HG02610 (cell line): ENCODE measurements at regions not wholly inside any gene's neighbourhood (a gene's known extent, or its start where the extent isn't known, plus 50 kb on each side); places are given as distances from the start of the nearest gene placed in this dataset.

Experiments used
- ATAC-seq: cut with Tn5 transposase; IDR thresholded peaks from one replicate; pipeline ENCODE4 v1.9.1; 2021; ENCODE audit warnings: mild to moderate bottlenecking, moderate library complexity; ENCODE audit not compliant: unreplicated experiment

GRCh38 chrX:39710776-39711175 lies 387.0 kb downstream of the BCOR start:
- no peak for ATAC-seq

GRCh38 chrX:39714471-39714870 lies 383.3 kb downstream of the BCOR start:
- ATAC-seq, result no peak

- no peak for ATAC-seq
Measured at GRCh38 chrX:39716401-39716800, 381.4 kb downstream of the BCOR start.

GRCh38 chrX:39716802-39717540 lies 380.8 kb downstream of the BCOR start:
- no peak for ATAC-seq

GRCh38 chrX:39718981-39719380 lies 378.8 kb downstream of the BCOR start:
- ATAC-seq, result no peak

GRCh38 chrX:39720945-39721344 lies 376.8 kb downstream of the BCOR start:
- no peak for ATAC-seq

- ATAC-seq, result no peak
Measured at GRCh38 chrX:39721566-39722279, 376.0 kb downstream of the BCOR start.

- no peak for ATAC-seq
Measured at GRCh38 chrX:39724544-39724943, 373.2 kb downstream of the BCOR start.

- ATAC-seq, result no peak
Measured at GRCh38 chrX:39725114-39725513, 372.6 kb downstream of the BCOR start.

GRCh38 chrX:39725928-39726619 lies 371.7 kb downstream of the BCOR start:
- no peak for ATAC-seq

- no peak for ATAC-seq
Measured at GRCh38 chrX:39726771-39727170, 371.0 kb downstream of the BCOR start.

GRCh38 chrX:39728025-39728424 lies 369.7 kb downstream of the BCOR start:
- ATAC-seq, result no peak

- no peak for ATAC-seq
Measured at GRCh38 chrX:39728852-39729598, 368.7 kb downstream of the BCOR start.

- no peak for ATAC-seq
Measured at GRCh38 chrX:39729981-39730661, 367.6 kb downstream of the BCOR start.

GRCh38 chrX:39730662-39731329 lies 367.0 kb downstream of the BCOR start:
- ATAC-seq, result no peak

- no peak for ATAC-seq
Measured at GRCh38 chrX:39731330-39731667, 366.5 kb downstream of the BCOR start.

GRCh38 chrX:39731735-39732134 lies 366.0 kb downstream of the BCOR start:
- ATAC-seq, result no peak

GRCh38 chrX:39733745-39734144 lies 364.0 kb downstream of the BCOR start:
- ATAC-seq, result no peak

- no peak for ATAC-seq
Measured at GRCh38 chrX:39734174-39734776, 363.5 kb downstream of the BCOR start.
